ENCODE measurements at regions not wholly inside any gene's neighbourhood (a gene's known extent, or its start where the extent isn't known, plus 50 kb on each side); places are given as distances from the start of the nearest gene placed in this dataset.

DNA sequence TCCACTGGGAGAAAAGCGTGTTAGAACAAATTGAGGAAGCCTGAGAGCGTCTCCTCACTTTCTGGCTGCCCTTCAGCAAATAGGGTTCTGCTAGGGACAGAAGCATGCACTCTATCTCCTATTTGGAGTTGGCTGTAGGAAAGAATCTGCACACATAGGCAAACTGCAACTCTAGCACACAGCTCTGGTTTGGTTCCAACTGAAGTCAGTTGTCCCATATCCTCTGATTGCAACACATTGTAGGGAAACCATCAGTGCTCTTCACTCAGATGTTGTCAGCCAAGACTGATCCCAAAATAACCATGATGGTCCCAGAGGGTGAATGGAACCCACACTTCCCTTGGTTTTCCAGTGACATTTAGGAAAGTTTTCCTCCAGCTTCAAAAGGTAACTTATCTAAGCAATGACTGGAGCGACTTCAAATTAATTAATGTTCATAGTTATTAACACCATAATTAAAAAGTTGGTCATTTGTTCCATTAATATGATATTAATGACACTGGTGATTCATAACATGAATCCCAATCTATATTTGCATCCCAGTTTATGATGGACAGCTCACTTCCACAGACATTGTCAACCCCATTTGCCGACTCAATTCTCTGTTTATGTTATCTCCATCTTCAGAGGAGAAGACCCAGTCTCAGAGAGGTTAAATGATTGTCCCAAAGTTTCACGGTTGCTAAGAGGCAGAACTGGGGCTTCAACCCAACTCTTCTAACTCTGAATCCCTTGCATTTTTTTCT, 136.7 kb upstream of the ZNF462 start:
- TF ChIP-seq SIN3A (IDR thresholded peaks at IDR 0.05; ENCODE audit: borderline replicate concordance, insufficient read depth, low read length) = no peak
- no peak for TF ChIP-seq REST (IDR thresholded peaks at IDR 0.05; ENCODE audit: insufficient read depth in 1 of 2, low read depth in 2 of 2, low read length in 2 of 2)
- no peak for TF ChIP-seq POLR2AphosphoS5 (IDR thresholded peaks at IDR 0.05; ENCODE audit: low read depth, low read length)
- TF ChIP-seq FOXP2 (optimal IDR thresholded peaks at IDR 0.05; ENCODE audit: borderline replicate concordance, extremely low read depth, extremely low read length, insufficient read depth) = no peak
- no peak for TF ChIP-seq TAF1 (IDR thresholded peaks at IDR 0.05; ENCODE audit: borderline replicate concordance, insufficient read depth, low read length)

GRCh38 chr9:106727969-106728368, 135.0 kb upstream of the ZNF462 start:
- no peak for TF ChIP-seq REST (IDR thresholded peaks at IDR 0.05; ENCODE audit: insufficient read depth in 1 of 2, low read depth in 2 of 2, low read length in 2 of 2)
- no peak for TF ChIP-seq FOXP2 (optimal IDR thresholded peaks at IDR 0.05; ENCODE audit: borderline replicate concordance, extremely low read depth, extremely low read length, insufficient read depth)
- no peak for TF ChIP-seq TAF1 (IDR thresholded peaks at IDR 0.05; ENCODE audit: borderline replicate concordance, insufficient read depth, low read length)
- no peak for TF ChIP-seq POLR2AphosphoS5 (IDR thresholded peaks at IDR 0.05; ENCODE audit: low read depth, low read length)
- TF ChIP-seq SIN3A (IDR thresholded peaks at IDR 0.05; ENCODE audit: borderline replicate concordance, insufficient read depth, low read length) = no peak

DNA sequence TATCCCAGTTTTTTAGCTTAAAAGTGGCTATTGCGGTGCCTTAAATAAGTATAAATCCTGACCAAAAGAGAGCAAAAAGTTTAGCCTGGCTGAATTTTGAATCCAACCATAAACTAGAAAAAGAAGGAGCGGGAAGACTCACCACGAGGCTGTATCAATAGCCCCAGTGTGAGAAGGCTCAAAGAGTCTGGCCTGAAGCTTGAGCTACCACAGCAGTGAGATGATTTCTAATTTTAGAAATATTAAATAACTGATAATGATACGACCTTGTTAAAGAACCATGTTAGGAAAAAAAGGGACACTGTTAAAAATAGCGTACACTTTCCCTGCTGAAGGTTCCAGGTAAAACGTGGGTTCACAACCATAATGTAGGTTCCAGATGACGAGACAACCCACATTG, 134.1 kb upstream of the ZNF462 start:
- TF ChIP-seq FOXP2 (optimal IDR thresholded peaks at IDR 0.05; ENCODE audit: borderline replicate concordance, extremely low read depth, extremely low read length, insufficient read depth) (no peak), SIN3A (IDR thresholded peaks at IDR 0.05; ENCODE audit: borderline replicate concordance, insufficient read depth, low read length) (no peak), REST (IDR thresholded peaks at IDR 0.05; ENCODE audit: insufficient read depth in 1 of 2, low read depth in 2 of 2, low read length in 2 of 2) (no peak), TAF1 (IDR thresholded peaks at IDR 0.05; ENCODE audit: borderline replicate concordance, insufficient read depth, low read length) (no peak), POLR2AphosphoS5 (IDR thresholded peaks at IDR 0.05; ENCODE audit: low read depth, low read length) (no peak)

GRCh38 chr9:106731910-106732309, 131.1 kb upstream of the ZNF462 start:
- TF ChIP-seq SIN3A (IDR thresholded peaks at IDR 0.05; ENCODE audit: borderline replicate concordance, insufficient read depth, low read length) = no peak
- TF ChIP-seq FOXP2 (optimal IDR thresholded peaks at IDR 0.05; ENCODE audit: borderline replicate concordance, extremely low read depth, extremely low read length, insufficient read depth) = no peak
- TF ChIP-seq REST (IDR thresholded peaks at IDR 0.05; ENCODE audit: insufficient read depth in 1 of 2, low read depth in 2 of 2, low read length in 2 of 2) = no peak
- TF ChIP-seq TAF1 (IDR thresholded peaks at IDR 0.05; ENCODE audit: borderline replicate concordance, insufficient read depth, low read length) = no peak
- no peak for TF ChIP-seq POLR2AphosphoS5 (IDR thresholded peaks at IDR 0.05; ENCODE audit: low read depth, low read length)

Measured in PFSK-1 (cell line).